HEK293 (cell line): ENCODE measurements at regions not wholly inside any gene's neighbourhood (a gene's known extent, or its start where the extent isn't known, plus 50 kb on each side); places are given as distances from the start of the nearest gene placed in this dataset.

ENCODE experiments used
- CTCF ChIA-PET: fragments of 350-600 bp; formaldehyde crosslinking; extraction: SDS; loops from one replicate; lab custom pipeline; 2021; ENCODE audit warnings: antibody characterized with exemption; lab: Yijun Ruan, JAX
- POLR2A ChIA-PET: fragments of 300-600 bp; formaldehyde crosslinking; extraction: SDS; loops from one replicate; lab custom pipeline; 2020; ENCODE audit warnings: antibody characterized with exemption, inconsistent platforms; lab: Yijun Ruan, JAX
- H3K27ac ChIP-seq: fragments of 200-500 bp; sonication (Bioruptor generic); 2 replicates; pipeline ENCODE4 v1.5.1; 2014; ENCODE audit warnings: low read depth, low read length, control low read depth, inconsistent platforms; ENCODE audit errors: extremely low read depth
- H3K36me3 ChIP-seq, 2 experiments: fragments of 200-500 bp in 1 of 2; sonication (Bioruptor generic) in 1 of 2; 1 replicate in 1 of 2; 2 replicates in 1 of 2; pipeline ENCODE4 v1.5.1; 2014 to 2017; ENCODE audit warnings: inconsistent platforms in 2 of 2, low read length in 2 of 2; ENCODE audit not compliant: control insufficient read depth in 2 of 2, insufficient read depth in 1 of 2
- H3K4me1 ChIP-seq: fragments of 200-500 bp; sonication (Bioruptor generic); 2 replicates; pipeline ENCODE4 v1.5.1; 2014; ENCODE audit warnings: mild to moderate bottlenecking, low read length, inconsistent platforms; ENCODE audit not compliant: control insufficient read depth, insufficient read depth
- H3K4me3 ChIP-seq: 2 replicates; pipeline ENCODE4 v1.5.1; 2011; ENCODE audit warnings: low read depth, mild to moderate bottlenecking, control low read depth, low read length, moderate library complexity
- H3K9me3 ChIP-seq: fragments of 200-500 bp; sonication (Bioruptor generic); 2 replicates; pipeline ENCODE4 v1.5.1; 2014; ENCODE audit warnings: low read depth, low read length, inconsistent platforms; ENCODE audit not compliant: control insufficient read depth, insufficient read depth
- GFI1B ChIP-seq: fragments of 450-650 bp; formaldehyde crosslinking; IDR thresholded peaks from 2 replicates; pipeline ENCODE4 v1.5.1; 2016; ENCODE audit warnings: missing biosample characterization, missing genetic modification characterization
- HOXA7 ChIP-seq: sonication (generic); formaldehyde crosslinking; IDR thresholded peaks from 2 replicates; pipeline ENCODE4 v1.8.1; 2022; ENCODE audit warnings: missing genetic modification reagents, borderline replicate concordance
- KLF1 ChIP-seq: fragments of 450-650 bp; formaldehyde crosslinking; IDR thresholded peaks from 2 replicates; pipeline ENCODE4 v1.5.1; 2016; ENCODE audit warnings: missing biosample characterization, missing genetic modification characterization
- KLF16 ChIP-seq: fragments of 450-650 bp; formaldehyde crosslinking; IDR thresholded peaks from 2 replicates; pipeline ENCODE4 v1.5.1; 2017; ENCODE audit warnings: missing biosample characterization, missing genetic modification characterization
- RBAK ChIP-seq: fragments of 450-650 bp; formaldehyde crosslinking; IDR thresholded peaks from 2 replicates; pipeline ENCODE4 v1.5.1; 2016; ENCODE audit warnings: missing biosample characterization, missing genetic modification characterization
- SCRT1 ChIP-seq: fragments of 450-650 bp; formaldehyde crosslinking; IDR thresholded peaks from 2 replicates; pipeline ENCODE4 v1.5.1; 2016; ENCODE audit warnings: missing biosample characterization, missing genetic modification characterization, borderline replicate concordance
- SP7 ChIP-seq: fragments of 450-650 bp; formaldehyde crosslinking; IDR thresholded peaks from 2 replicates; pipeline ENCODE4 v1.5.1; 2016; ENCODE audit warnings: missing biosample characterization, missing genetic modification characterization
- TRIM28 ChIP-seq: IDR thresholded peaks from 2 replicates; pipeline ENCODE4 v1.6.1; 2011; ENCODE audit warnings: low read length, control low read depth, borderline replicate concordance
- ZBTB20 ChIP-seq: fragments of 450-650 bp; formaldehyde crosslinking; IDR thresholded peaks from 2 replicates; pipeline ENCODE4 v1.5.1; 2016; ENCODE audit warnings: missing biosample characterization, missing genetic modification characterization
- ZEB2 ChIP-seq: fragments of 450-650 bp; formaldehyde crosslinking; IDR thresholded peaks from 2 replicates; pipeline ENCODE4 v1.5.1; 2016; ENCODE audit warnings: missing biosample characterization, missing genetic modification characterization
- ZNF132 ChIP-seq: fragments of 450-650 bp; formaldehyde crosslinking; IDR thresholded peaks from 2 replicates; pipeline ENCODE4 v1.5.1; 2017; ENCODE audit warnings: missing biosample characterization, missing genetic modification characterization, borderline replicate concordance
- ZNF184 ChIP-seq: fragments of 450-650 bp; IDR thresholded peaks from 2 replicates; pipeline ENCODE4 v1.5.1; 2018; ENCODE audit warnings: missing biosample characterization, mild to moderate bottlenecking, missing genetic modification characterization
- ZNF221 ChIP-seq: fragments of 450-650 bp; formaldehyde crosslinking; IDR thresholded peaks from 2 replicates; pipeline ENCODE4 v1.5.1; 2017; ENCODE audit warnings: missing biosample characterization, missing genetic modification characterization, borderline replicate concordance
- ZNF274 ChIP-seq, 2 experiments: fragments of 200-500 bp in 1 of 2; fragments of 450-650 bp in 1 of 2; sonication (Bioruptor generic) in 1 of 2; formaldehyde crosslinking in 1 of 2; IDR thresholded peaks; 2 replicates each; pipeline versions ENCODE4 v1.5.1 to v1.6.1; 2014 to 2016; ENCODE audit warnings: borderline replicate concordance in 1 of 2, inconsistent platforms in 1 of 2, low read length in 1 of 2, missing biosample characterization in 1 of 2, missing genetic modification characterization in 1 of 2
- ZNF416 ChIP-seq: fragments of 450-650 bp; formaldehyde crosslinking; IDR thresholded peaks from 2 replicates; pipeline ENCODE4 v1.5.1; 2016; ENCODE audit warnings: missing biosample characterization, missing genetic modification characterization
- ZNF560 ChIP-seq: fragments of 450-650 bp; formaldehyde crosslinking; IDR thresholded peaks from 2 replicates; pipeline ENCODE4 v1.5.1; 2017; ENCODE audit warnings: missing biosample characterization, missing genetic modification characterization, borderline replicate concordance
- ZNF561 ChIP-seq: fragments of 450-650 bp; IDR thresholded peaks from 2 replicates; pipeline ENCODE4 v1.5.1; 2018; ENCODE audit warnings: missing biosample characterization, missing genetic modification characterization, borderline replicate concordance
- ZNF571 ChIP-seq: fragments of 450-650 bp; formaldehyde crosslinking; IDR thresholded peaks from 2 replicates; pipeline ENCODE4 v1.5.0; 2017; ENCODE audit warnings: missing biosample characterization, missing genetic modification characterization
- ZNF677 ChIP-seq: fragments of 450-650 bp; IDR thresholded peaks from 2 replicates; pipeline ENCODE4 v1.5.0; 2018; ENCODE audit warnings: missing biosample characterization, mild to moderate bottlenecking, missing genetic modification characterization, moderate library complexity
- ZNF701 ChIP-seq: fragments of 450-650 bp; formaldehyde crosslinking; IDR thresholded peaks from 2 replicates; pipeline ENCODE4 v1.5.1; 2016; ENCODE audit warnings: missing biosample characterization, missing genetic modification characterization
- ZSCAN30 ChIP-seq: fragments of 450-650 bp; IDR thresholded peaks from 2 replicates; pipeline ENCODE4 v1.5.1; 2018; ENCODE audit warnings: missing biosample characterization, mild to moderate bottlenecking, missing genetic modification characterization, moderate library complexity
- TF ChIP-seq, protein P1 (sequence below): fragments of 450-650 bp; formaldehyde crosslinking; IDR thresholded peaks from 2 replicates; pipeline ENCODE4 v1.5.1; 2016; ENCODE audit warnings: missing biosample characterization, missing genetic modification characterization
- TF ChIP-seq, protein P2 (sequence below): fragments of 450-650 bp; formaldehyde crosslinking; IDR thresholded peaks from 2 replicates; pipeline ENCODE4 v1.5.1; 2016; ENCODE audit warnings: missing biosample characterization, missing genetic modification characterization
- TF ChIP-seq, protein P3 (sequence below): fragments of 450-650 bp; formaldehyde crosslinking; IDR thresholded peaks from 2 replicates; pipeline ENCODE4 v1.5.1; 2016; ENCODE audit warnings: missing biosample characterization, missing genetic modification characterization
- TF ChIP-seq, protein P4 (sequence below): fragments of 450-650 bp; formaldehyde crosslinking; IDR thresholded peaks from 2 replicates; pipeline ENCODE4 v1.5.1; 2017; ENCODE audit warnings: missing biosample characterization, missing genetic modification characterization
- TF ChIP-seq, protein P5 (sequence below): fragments of 450-650 bp; formaldehyde crosslinking; IDR thresholded peaks from 2 replicates; pipeline ENCODE4; 2016; ENCODE audit warnings: missing biosample characterization, missing genetic modification characterization

DNA sequence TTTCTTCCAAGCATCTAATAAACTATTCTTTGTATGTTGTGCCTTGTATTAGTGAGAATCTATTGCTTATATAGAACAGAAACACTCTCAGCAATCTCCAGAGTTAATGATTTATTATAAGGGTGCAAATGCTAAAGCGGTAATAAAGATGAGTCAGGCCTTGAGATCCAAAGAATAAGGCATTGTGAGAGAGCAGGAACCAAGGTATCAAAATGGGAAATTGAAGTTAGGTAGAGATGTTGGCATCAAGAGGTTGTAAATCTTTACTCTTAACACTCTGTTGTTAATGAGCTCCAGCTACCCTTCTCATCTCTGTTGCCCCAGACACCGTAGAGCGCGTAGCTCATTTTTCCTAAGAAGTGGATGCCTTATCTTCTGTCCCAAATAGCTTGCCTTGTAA, 375.2 kb downstream of the ARL4A start:
- CTCF ChIA-PET, result no interaction called here

DNA sequence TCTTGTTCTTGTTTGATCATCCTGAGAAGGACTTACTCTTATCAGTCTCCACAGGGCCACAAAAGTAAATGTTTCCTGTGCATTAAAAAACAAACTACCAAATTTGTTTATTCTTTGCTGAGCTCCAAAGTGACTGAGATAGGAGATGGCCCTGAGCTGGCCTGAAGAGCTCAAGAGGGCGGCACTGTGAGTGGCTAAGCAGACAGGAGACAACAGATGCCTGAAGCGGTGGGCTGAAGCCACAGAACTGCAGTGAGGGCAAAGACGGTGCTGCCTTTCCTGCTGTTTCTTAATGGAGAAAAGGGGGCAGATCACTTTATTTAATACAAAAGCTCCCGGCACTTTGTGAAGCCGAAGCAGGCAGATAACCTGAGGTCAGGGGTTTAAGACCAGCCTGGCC, 379.6 kb downstream of the ARL4A start:
- no peak for TF ChIP-seq SP7
- no peak for TF ChIP-seq ZNF561 (tag by site-specific recombination)
- no peak for TF ChIP-seq ZNF274 (IDR thresholded peaks at IDR 0.05; ENCODE audit: low read length)
- TF ChIP-seq ZNF274 (tag by site-specific recombination; IDR thresholded peaks at IDR 0.05; ENCODE audit: borderline replicate concordance), result no peak
- TF ChIP-seq, protein P1, sequence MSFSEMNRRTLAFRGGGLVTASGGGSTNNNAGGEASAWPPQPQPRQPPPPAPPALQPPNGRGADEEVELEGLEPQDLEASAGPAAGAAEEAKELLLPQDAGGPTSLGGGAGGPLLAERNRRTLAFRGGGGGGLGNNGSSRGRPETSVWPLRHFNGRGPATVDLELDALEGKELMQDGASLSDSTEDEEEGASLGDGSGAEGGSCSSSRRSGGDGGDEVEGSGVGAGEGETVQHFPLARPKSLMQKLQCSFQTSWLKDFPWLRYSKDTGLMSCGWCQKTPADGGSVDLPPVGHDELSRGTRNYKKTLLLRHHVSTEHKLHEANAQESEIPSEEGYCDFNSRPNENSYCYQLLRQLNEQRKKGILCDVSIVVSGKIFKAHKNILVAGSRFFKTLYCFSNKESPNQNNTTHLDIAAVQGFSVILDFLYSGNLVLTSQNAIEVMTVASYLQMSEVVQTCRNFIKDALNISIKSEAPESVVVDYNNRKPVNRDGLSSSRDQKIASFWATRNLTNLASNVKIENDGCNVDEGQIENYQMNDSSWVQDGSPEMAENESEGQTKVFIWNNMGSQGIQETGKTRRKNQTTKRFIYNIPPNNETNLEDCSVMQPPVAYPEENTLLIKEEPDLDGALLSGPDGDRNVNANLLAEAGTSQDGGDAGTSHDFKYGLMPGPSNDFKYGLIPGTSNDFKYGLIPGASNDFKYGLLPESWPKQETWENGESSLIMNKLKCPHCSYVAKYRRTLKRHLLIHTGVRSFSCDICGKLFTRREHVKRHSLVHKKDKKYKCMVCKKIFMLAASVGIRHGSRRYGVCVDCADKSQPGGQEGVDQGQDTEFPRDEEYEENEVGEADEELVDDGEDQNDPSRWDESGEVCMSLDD, result no peak
- TF ChIP-seq, protein P2, sequence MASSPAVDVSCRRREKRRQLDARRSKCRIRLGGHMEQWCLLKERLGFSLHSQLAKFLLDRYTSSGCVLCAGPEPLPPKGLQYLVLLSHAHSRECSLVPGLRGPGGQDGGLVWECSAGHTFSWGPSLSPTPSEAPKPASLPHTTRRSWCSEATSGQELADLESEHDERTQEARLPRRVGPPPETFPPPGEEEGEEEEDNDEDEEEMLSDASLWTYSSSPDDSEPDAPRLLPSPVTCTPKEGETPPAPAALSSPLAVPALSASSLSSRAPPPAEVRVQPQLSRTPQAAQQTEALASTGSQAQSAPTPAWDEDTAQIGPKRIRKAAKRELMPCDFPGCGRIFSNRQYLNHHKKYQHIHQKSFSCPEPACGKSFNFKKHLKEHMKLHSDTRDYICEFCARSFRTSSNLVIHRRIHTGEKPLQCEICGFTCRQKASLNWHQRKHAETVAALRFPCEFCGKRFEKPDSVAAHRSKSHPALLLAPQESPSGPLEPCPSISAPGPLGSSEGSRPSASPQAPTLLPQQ, result no peak
- no peak for TF ChIP-seq SCRT1
- TF ChIP-seq ZNF677 (tag by site-specific recombination), result no peak
- TF ChIP-seq, protein P3, sequence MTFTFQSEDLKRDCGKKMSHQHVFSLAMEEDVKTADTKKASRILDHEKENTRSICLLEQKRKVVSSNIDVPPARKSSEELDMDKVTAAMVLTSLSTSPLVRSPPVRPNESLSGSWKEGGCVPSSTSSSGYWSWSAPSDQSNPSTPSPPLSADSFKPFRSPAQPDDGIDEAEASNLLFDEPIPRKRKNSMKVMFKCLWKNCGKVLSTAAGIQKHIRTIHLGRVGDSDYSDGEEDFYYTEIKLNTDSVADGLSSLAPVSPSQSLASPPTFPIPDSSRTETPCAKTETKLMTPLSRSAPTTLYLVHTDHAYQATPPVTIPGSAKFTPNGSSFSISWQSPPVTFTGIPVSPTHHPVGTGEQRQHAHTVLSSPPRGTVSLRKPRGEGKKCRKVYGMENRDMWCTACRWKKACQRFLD (tag by site-specific recombination), result no peak
- TF ChIP-seq ZEB2 (tag by site-specific recombination), result no peak
- TF ChIP-seq, protein P4, sequence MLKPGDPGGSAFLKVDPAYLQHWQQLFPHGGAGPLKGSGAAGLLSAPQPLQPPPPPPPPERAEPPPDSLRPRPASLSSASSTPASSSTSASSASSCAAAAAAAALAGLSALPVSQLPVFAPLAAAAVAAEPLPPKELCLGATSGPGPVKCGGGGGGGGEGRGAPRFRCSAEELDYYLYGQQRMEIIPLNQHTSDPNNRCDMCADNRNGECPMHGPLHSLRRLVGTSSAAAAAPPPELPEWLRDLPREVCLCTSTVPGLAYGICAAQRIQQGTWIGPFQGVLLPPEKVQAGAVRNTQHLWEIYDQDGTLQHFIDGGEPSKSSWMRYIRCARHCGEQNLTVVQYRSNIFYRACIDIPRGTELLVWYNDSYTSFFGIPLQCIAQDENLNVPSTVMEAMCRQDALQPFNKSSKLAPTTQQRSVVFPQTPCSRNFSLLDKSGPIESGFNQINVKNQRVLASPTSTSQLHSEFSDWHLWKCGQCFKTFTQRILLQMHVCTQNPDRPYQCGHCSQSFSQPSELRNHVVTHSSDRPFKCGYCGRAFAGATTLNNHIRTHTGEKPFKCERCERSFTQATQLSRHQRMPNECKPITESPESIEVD (tag by site-specific recombination), result no peak
- no peak for TF ChIP-seq KLF1 (tag by site-specific recombination)
- TF ChIP-seq ZNF571 (tag by site-specific recombination), result no peak
- TF ChIP-seq, protein P5, sequence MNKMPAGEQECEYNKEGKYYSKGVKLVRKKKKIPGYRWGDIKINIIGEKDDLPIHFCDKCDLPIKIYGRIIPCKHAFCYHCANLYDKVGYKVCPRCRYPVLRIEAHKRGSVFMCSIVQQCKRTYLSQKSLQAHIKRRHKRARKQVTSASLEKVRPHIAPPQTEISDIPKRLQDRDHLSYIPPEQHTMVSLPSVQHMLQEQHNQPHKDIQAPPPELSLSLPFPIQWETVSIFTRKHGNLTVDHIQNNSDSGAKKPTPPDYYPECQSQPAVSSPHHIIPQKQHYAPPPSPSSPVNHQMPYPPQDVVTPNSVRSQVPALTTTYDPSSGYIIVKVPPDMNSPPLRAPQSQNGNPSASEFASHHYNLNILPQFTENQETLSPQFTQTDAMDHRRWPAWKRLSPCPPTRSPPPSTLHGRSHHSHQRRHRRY (tag by site-specific recombination), result no peak
- no peak for TF ChIP-seq RBAK (tag by site-specific recombination)
- no peak for TF ChIP-seq GFI1B (tag by site-specific recombination)
- no peak for TF ChIP-seq ZNF560 (tag by site-specific recombination)
- TF ChIP-seq ZSCAN30 (tag by site-specific recombination), result no peak
- H3K36me3 ChIP-seq, result no peaks in the 10 kb centered on the region
- H3K9me3 ChIP-seq, result no peaks in the 10 kb centered on the region
- no peaks in the 10 kb centered on the region for H3K4me1 ChIP-seq
- CTCF ChIA-PET, result interaction anchor here (0.7 kb wide), 1 partner anchor 48 kb away, joined by 3 read pairs; no protein-coding TSS in a partner anchor
- H3K27ac ChIP-seq, result no peak overlapping the region
- POLR2A ChIA-PET, result no interaction called here
- H3K4me3 ChIP-seq, result no peak overlapping the region

More for the DNA sequence above, 375.2 kb downstream of the ARL4A start:
- no peak for TF ChIP-seq TRIM28
- no peak for TF ChIP-seq ZNF184 (tag by site-specific recombination)
- no peak for TF ChIP-seq GFI1B (tag by site-specific recombination)
- TF ChIP-seq, protein P3 (tag by site-specific recombination), result no peak
- no peak for TF ChIP-seq ZNF221
- no peak for TF ChIP-seq KLF16 (tag by site-specific recombination)
- no peak for TF ChIP-seq ZNF701 (tag by site-specific recombination)
- no peak for TF ChIP-seq ZNF416 (tag by site-specific recombination)
- no peak for TF ChIP-seq ZNF132 (tag by site-specific recombination)
- TF ChIP-seq, protein P4 (tag by site-specific recombination), result no peak
- TF ChIP-seq HOXA7, result no peak
- TF ChIP-seq ZBTB20 (tag by site-specific recombination), result no peak
- TF ChIP-seq SP7, result no peak
- TF ChIP-seq, all 188 proteins: peak for 0
- POLR2A ChIA-PET, result no interaction called here
- no peaks in the 10 kb centered on the region for H3K36me3 ChIP-seq
- no peak overlapping the region for H3K4me3 ChIP-seq
- no peaks in the 10 kb centered on the region for H3K9me3 ChIP-seq
- H3K4me1 ChIP-seq, result no peaks in the 10 kb centered on the region
- H3K27ac ChIP-seq, result no peak overlapping the region
